SJCRH30 (cell line): ENCODE measurements at regions not wholly inside any gene's neighbourhood (a gene's known extent, or its start where the extent isn't known, plus 50 kb on each side); places are given as distances from the start of the nearest gene placed in this dataset.

ENCODE experiments used
- DNase-seq, 2 experiments: peaks; one replicate each; pipeline ENCODE4 v3.0.0-alpha.2; 2015 to 2020
- H3K27ac ChIP-seq: fragments of 250-450 bp; sonication (Bioruptor Pico); 2 replicates; pipeline ENCODE4 v1.5.1; 2020; ENCODE audit warnings: mild to moderate bottlenecking, moderate library complexity
- H3K27me3 ChIP-seq: fragments of 250-450 bp; sonication (Bioruptor Pico); 2 replicates; pipeline ENCODE4 v1.5.1; 2020; ENCODE audit warnings: mild to moderate bottlenecking, moderate library complexity
- H3K36me3 ChIP-seq: fragments of 250-450 bp; sonication (Bioruptor Pico); 2 replicates; pipeline ENCODE4 v1.5.1; 2020; ENCODE audit warnings: mild to moderate bottlenecking, moderate library complexity
- H3K4me1 ChIP-seq: fragments of 250-450 bp; sonication (Bioruptor Pico); 2 replicates; pipeline ENCODE4 v1.5.1; 2020; ENCODE audit warnings: mild to moderate bottlenecking, moderate library complexity
- H3K4me3 ChIP-seq: fragments of 250-450 bp; sonication (Bioruptor Pico); 2 replicates; pipeline ENCODE4 v1.5.1; 2020; ENCODE audit warnings: mild to moderate bottlenecking, moderate library complexity
- H3K9me3 ChIP-seq: fragments of 250-450 bp; sonication (Bioruptor Pico); replicated peaks from 2 replicates; pipeline ENCODE4 v1.5.1; 2020; ENCODE audit warnings: mild to moderate bottlenecking, moderate library complexity

DNA sequence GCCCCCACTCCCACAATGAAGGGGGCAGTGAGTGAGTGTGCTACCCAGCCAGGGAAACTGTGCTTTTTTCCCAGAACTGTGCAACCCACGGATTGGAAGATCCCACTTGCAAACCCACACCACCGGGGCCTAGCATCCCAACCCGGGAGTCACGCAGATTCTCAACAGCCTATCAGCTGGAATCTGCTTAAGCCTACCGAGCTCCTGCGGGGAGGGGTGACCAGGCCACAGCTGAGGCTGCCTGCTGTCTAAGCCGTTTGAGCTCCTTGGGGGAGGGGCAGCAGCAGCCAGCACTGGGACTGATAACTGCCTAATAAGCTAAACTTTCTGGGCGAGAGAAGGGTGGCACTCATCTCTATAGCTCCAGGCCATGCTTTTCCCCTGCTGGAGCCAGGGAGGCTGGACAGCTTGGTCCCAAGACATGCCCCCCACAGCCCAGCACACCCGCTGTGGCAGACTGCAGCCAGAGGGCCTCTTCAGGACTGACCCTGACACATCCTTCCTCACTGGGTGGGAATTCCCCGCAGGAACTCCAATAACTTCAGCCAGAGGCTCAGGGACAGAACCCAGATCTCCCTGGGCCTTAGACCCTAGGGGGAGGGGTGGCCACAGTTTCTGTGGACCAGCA, 161.3 kb upstream of the MAGEB18 start:
- H3K27ac ChIP-seq, result no peak overlapping the region
- H3K27me3 ChIP-seq, result no peaks in the 10 kb centered on the region
- H3K36me3 ChIP-seq, result no peaks in the 10 kb centered on the region
- no peaks in the 10 kb centered on the region for H3K9me3 ChIP-seq
- H3K4me3 ChIP-seq, result peak overlapping the region; percentile 31
- DNase-seq, result peak; percentile 57 to 60
- H3K4me1 ChIP-seq, result no peaks in the 10 kb centered on the region

DNA sequence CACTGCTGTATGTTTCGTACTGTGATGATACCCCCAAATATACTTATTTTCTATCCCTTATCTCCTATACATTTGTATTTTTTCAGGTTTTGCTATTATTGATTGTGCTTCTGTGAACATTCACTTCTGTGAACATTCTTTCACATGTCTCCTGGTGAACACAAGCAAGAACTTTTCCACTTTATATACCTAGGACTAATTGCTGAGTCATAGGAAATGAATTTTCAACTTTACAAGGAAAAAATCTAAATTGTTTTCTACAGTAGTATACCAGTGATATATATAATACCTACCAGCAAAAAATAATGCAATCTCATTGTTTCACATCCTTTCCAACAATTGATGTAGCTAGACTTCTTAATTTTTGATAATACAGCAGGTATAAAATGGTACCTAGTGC, 139.5 kb upstream of the MAGEB18 start:
- DNase-seq, result no peak
- H3K27me3 ChIP-seq, result no peaks in the 10 kb centered on the region
- H3K27ac ChIP-seq, result no peak overlapping the region
- H3K4me3 ChIP-seq, result no peak overlapping the region
- no peaks in the 10 kb centered on the region for H3K9me3 ChIP-seq
- no peaks in the 10 kb centered on the region for H3K36me3 ChIP-seq
- H3K4me1 ChIP-seq, result no peaks in the 10 kb centered on the region

- Histone ChIP-seq H3K4me1 (no peaks in the 10 kb centered on the region), H3K9me3 (no peaks in the 10 kb centered on the region), H3K36me3 (no peaks in the 10 kb centered on the region), H3K4me3 (no peak overlapping the region), H3K27ac (no peak overlapping the region), H3K27me3 (no peaks in the 10 kb centered on the region)
- no peak for DNase-seq
Measured at GRCh38 chrX:26007462-26007861, 130.7 kb upstream of the MAGEB18 start.

- no peaks in the 10 kb centered on the region for H3K36me3 ChIP-seq
- no peak for DNase-seq
- no peak overlapping the region for H3K27ac ChIP-seq
- no peaks in the 10 kb centered on the region for H3K27me3 ChIP-seq
- H3K4me3 ChIP-seq, result no peak overlapping the region
- no peaks in the 10 kb centered on the region for H3K4me1 ChIP-seq
- H3K9me3 ChIP-seq, result no peaks in the 10 kb centered on the region
Measured at GRCh38 chrX:26008042-26008441, 130.1 kb upstream of the MAGEB18 start.

GRCh38 chrX:26008691-26009090, 129.5 kb upstream of the MAGEB18 start:
- no peaks in the 10 kb centered on the region for H3K9me3 ChIP-seq
- H3K4me1 ChIP-seq, result no peaks in the 10 kb centered on the region
- H3K4me3 ChIP-seq, result no peak overlapping the region
- DNase-seq, result no peak
- H3K27me3 ChIP-seq, result no peaks in the 10 kb centered on the region
- no peak overlapping the region for H3K27ac ChIP-seq
- H3K36me3 ChIP-seq, result no peaks in the 10 kb centered on the region

- no peak overlapping the region for H3K27ac ChIP-seq
- H3K4me3 ChIP-seq, result no peak overlapping the region
- H3K4me1 ChIP-seq, result no peaks in the 10 kb centered on the region
- no peak for DNase-seq
- H3K36me3 ChIP-seq, result no peaks in the 10 kb centered on the region
- H3K9me3 ChIP-seq, result no peaks in the 10 kb centered on the region
- H3K27me3 ChIP-seq, result no peaks in the 10 kb centered on the region
Measured at GRCh38 chrX:26019386-26019785, 118.8 kb upstream of the MAGEB18 start.

GRCh38 chrX:26026179-26026578, 112.0 kb upstream of the MAGEB18 start:
- Histone ChIP-seq H3K4me1 (no peaks in the 10 kb centered on the region), H3K27me3 (no peaks in the 10 kb centered on the region), H3K4me3 (no peak overlapping the region), H3K27ac (no peak overlapping the region), H3K36me3 (no peaks in the 10 kb centered on the region), H3K9me3 (no peaks in the 10 kb centered on the region)
- DNase-seq, result no peak

- H3K4me3 ChIP-seq, result no peak overlapping the region
- H3K27me3 ChIP-seq, result no peaks in the 10 kb centered on the region
- peaks cover 4% of the 10 kb centered on the region for H3K4me1 ChIP-seq
- H3K36me3 ChIP-seq, result no peaks in the 10 kb centered on the region
- peak overlapping the region; percentile 57 for H3K27ac ChIP-seq
- peak; percentile 16 to 60 for DNase-seq
- H3K9me3 ChIP-seq, result no peaks in the 10 kb centered on the region
Measured at GRCh38 chrX:26032111-26032912, 105.8 kb upstream of the MAGEB18 start.

GRCh38 chrX:26037367-26037766, 100.8 kb upstream of the MAGEB18 start:
- no peaks in the 10 kb centered on the region for H3K27me3 ChIP-seq
- H3K9me3 ChIP-seq, result no peaks in the 10 kb centered on the region
- no peak overlapping the region for H3K4me3 ChIP-seq
- peaks cover 1% of the 10 kb centered on the region for H3K4me1 ChIP-seq
- no peak overlapping the region for H3K27ac ChIP-seq
- H3K36me3 ChIP-seq, result no peaks in the 10 kb centered on the region
- no peak for DNase-seq

DNA sequence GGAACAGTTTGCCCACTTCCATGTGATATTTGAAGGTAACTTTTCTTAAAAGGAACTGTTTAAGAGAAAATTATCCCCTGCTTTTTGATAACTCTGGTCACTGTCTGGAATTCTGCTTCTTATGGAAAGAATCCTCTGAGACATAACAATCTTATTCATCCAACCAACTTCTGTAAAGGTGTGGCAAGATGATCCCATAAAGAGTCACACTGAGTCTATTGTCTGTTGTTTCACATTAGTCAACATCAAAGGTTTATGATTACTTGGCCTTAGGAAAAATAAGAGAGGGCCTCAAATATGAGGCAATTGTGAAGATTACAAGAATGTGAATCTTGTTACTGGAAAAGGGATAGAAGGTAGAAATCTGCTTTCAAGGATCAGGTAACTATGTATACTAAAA, 88.0 kb upstream of the MAGEB18 start:
- Histone ChIP-seq H3K27ac (no peak overlapping the region), H3K27me3 (no peaks in the 10 kb centered on the region), H3K9me3 (no peaks in the 10 kb centered on the region), H3K36me3 (no peaks in the 10 kb centered on the region), H3K4me3 (no peak overlapping the region), H3K4me1 (no peaks in the 10 kb centered on the region)
- no peak for DNase-seq

GRCh38 chrX:26070882-26071281, 67.3 kb upstream of the MAGEB18 start:
- no peaks in the 10 kb centered on the region for H3K9me3 ChIP-seq
- no peak for DNase-seq
- no peaks in the 10 kb centered on the region for H3K27me3 ChIP-seq
- no peaks in the 10 kb centered on the region for H3K4me1 ChIP-seq
- no peak overlapping the region for H3K27ac ChIP-seq
- H3K4me3 ChIP-seq, result no peak overlapping the region
- no peaks in the 10 kb centered on the region for H3K36me3 ChIP-seq

- H3K36me3 ChIP-seq, result no peaks in the 10 kb centered on the region
- H3K4me3 ChIP-seq, result no peak overlapping the region
- H3K9me3 ChIP-seq, result no peaks in the 10 kb centered on the region
- H3K4me1 ChIP-seq, result no peaks in the 10 kb centered on the region
- H3K27me3 ChIP-seq, result no peaks in the 10 kb centered on the region
- no peak overlapping the region for H3K27ac ChIP-seq
- DNase-seq, result no peak
Measured at GRCh38 chrX:26071618-26072017, 66.5 kb upstream of the MAGEB18 start.

GRCh38 chrX:26083093-26083492, 55.0 kb upstream of the MAGEB18 start:
- Histone ChIP-seq H3K9me3 (no peaks in the 10 kb centered on the region), H3K27ac (no peak overlapping the region), H3K36me3 (no peaks in the 10 kb centered on the region), H3K27me3 (no peaks in the 10 kb centered on the region), H3K4me3 (no peak overlapping the region), H3K4me1 (no peaks in the 10 kb centered on the region)
- no peak for DNase-seq
